ENCODE measurements at regions not wholly inside any gene's neighbourhood (a gene's known extent, or its start where the extent isn't known, plus 50 kb on each side); places are given as distances from the start of the nearest gene placed in this dataset.

GRCh38 chr21:22319435-22319834, 1321.2 kb downstream of the NCAM2 start:
- TF ChIP-seq HDGF (IDR thresholded peaks at IDR 0.05; ENCODE audit: borderline replicate concordance) (no peak), SP1 (IDR thresholded peaks at IDR 0.05) (no peak), CTBP1 (IDR thresholded peaks at IDR 0.05; ENCODE audit: borderline replicate concordance) (no peak), ELF4 (IDR thresholded peaks at IDR 0.05) (no peak), L3MBTL2 (conservative IDR thresholded peaks at IDR 0.05) (no peak), ARNT (IDR thresholded peaks at IDR 0.05) (no peak), NFRKB (IDR thresholded peaks at IDR 0.05) (no peak), BHLHE40 (IDR thresholded peaks at IDR 0.05; ENCODE audit: borderline replicate concordance) (no peak), TARDBP (IDR thresholded peaks at IDR 0.05) (no peak), FOXK2 (IDR thresholded peaks at IDR 0.05) (no peak), FOXA1 (IDR thresholded peaks at IDR 0.05) (no peak)
